ENCODE measurements at regions not wholly inside any gene's neighbourhood (a gene's known extent, or its start where the extent isn't known, plus 50 kb on each side); places are given as distances from the start of the nearest gene placed in this dataset.

GRCh38 chr18:22114526-22115321, 54.7 kb upstream of the GATA6 start:
- no peak for DNase-seq

GRCh38 chr18:22115573-22115972, 53.8 kb upstream of the GATA6 start:
- DNase-seq, result no peak
